SH-SY5Y (cell line): ENCODE measurements at regions not wholly inside any gene's neighbourhood (a gene's known extent, or its start where the extent isn't known, plus 50 kb on each side); places are given as distances from the start of the nearest gene placed in this dataset.

Experiments
- GATA2 ChIP-seq: IDR thresholded peaks from 2 replicates; pipeline ENCODE4 v1.6.1; 2011; ENCODE audit warnings: mild to moderate bottlenecking, low read depth, low read length
- GATA3 ChIP-seq: IDR thresholded peaks from 2 replicates; pipeline ENCODE4 v1.6.1; 2011; ENCODE audit warnings: low read depth, mild to moderate bottlenecking, low read length, moderate library complexity

DNA sequence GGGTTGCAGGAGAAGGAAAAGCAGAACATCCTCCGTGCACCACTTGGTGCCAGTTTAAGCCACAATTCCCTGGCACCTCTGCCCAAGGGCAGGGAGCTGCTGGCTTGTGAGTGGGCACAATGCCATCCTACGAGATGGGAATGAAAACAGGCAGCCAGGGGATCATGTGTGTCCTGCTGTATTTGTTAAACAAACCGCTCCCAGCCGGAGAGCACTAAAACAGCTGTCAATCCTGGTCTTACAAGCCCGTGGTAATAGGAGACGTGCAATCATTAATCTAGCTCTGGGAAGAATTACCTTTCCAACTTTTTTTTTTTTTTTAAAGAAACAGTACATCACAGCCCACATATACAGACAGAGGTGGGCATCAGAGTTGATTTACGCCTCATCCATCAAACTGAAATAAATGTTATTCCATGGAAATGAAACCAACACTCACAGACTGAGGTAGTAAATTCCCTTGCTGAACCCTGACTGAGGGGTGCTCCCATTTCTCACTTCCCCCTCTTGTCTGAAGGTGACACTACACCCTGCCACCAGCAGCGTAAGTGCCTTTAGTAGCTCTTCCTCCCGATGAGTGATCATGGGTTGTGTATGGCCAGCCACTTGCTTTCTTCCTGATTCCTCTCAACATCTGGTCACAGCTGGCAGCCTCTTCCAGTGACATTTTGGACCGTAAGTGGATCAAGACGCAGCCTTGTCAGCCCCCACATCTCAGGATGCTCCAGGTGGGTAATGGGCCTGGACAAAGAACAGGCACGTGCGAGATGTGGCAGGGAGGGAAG lies 143.8 kb downstream of the TEX36 start:
- TF ChIP-seq GATA2: no peak
- no peak for TF ChIP-seq GATA3

DNA sequence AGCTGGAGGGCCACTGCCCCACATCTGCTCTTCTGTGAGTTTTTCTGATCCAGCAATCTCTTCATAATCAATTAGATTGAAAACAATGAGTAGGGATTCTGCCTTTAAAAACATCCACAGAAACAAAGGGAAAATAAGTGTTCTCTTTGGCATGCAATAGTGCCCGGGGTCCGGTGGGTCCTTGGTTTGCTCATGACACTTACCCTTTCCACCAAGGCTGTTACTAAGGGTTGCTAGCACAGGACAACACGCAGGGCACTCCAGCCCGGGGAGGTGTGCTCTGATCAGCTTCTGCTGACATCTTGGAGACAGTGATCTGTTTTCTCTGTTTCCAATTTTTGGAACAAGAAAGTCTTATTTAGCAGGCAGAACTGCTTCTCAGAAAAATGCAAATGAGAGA lies 146.7 kb downstream of the TEX36 start:
- TF ChIP-seq GATA2 (no peak), GATA3 (no peak)

DNA sequence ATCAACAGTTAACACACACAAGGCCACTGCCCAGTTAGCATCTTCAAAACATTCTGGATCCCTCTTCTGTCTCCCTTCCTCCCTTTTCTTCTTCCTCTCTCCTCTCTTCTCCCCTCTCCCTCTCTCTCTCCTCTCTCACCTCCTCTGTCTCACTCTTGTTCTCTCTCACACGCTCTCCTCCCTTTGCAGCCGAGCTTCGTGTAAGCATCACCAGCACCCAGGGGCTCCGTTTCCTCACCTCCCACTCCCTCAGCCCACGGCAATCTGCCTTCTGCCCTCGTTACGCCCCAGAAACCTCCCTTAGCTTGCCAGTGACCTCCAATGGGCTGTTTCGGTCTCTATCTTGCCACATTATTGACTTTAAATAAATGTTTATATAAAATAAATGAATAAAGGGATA lies 147.4 kb downstream of the TEX36 start:
- TF ChIP-seq GATA2 (no peak), GATA3 (no peak)

DNA sequence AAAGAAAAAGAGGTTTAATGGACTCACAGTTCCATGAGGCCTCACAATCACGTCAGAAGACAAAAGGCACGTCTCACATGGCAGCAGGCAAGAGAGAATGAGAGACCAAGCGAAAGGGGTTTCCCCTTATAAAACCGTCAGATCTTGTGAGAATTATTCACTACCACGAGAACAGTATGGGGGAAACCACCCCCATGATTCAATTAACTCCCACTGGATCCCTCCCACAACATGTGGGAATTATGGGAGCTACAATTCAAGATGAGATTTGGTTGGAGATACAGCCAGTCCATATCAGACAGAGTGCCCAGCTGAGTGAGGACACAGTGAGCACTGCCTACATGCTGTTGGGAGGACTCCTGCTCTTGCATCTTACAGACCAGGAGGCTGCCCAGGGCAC lies 148.4 kb downstream of the TEX36 start:
- no peak for TF ChIP-seq GATA2
- no peak for TF ChIP-seq GATA3

DNA sequence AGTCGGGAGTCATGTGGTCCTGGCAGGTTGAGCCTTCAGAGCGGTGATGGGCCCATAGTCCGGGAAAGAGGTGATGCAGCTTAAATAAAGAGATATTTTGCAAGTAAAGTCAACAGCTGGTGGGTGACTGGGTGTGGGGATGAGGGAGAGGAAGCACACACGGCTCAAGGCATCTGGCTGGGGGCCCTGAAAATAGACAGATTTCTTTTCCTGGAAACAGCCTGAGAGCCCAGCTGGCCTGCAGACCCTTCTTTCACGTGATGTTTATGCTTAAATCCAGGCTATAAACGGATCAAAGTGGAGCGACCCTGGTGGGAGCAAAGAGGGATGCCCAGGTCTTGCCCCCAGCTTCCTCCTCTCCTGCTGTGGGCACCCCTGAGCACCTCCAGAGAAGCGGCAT lies 149.1 kb downstream of the TEX36 start:
- TF ChIP-seq GATA2 (no peak), GATA3 (no peak)

DNA sequence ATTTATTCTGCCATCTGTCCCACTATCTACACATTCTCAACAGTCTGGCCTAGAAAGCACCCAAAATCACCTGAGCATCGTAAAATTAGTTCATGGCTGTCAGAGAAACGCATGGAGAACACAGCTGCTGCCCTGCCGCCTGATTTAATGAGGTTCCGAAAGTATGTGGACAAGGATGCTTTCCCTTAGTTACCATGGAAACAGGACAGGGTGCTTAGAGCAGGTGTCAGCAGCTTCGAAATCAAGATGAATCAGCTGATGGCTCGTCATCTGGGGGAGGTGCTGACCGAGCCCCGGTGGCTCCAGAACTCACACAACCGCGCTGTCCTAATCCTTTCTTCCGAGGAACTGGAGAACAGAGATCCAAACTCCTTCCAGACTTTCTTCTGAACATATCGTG lies 151.5 kb downstream of the TEX36 start:
- TF ChIP-seq GATA2 (no peak), GATA3 (no peak)

DNA sequence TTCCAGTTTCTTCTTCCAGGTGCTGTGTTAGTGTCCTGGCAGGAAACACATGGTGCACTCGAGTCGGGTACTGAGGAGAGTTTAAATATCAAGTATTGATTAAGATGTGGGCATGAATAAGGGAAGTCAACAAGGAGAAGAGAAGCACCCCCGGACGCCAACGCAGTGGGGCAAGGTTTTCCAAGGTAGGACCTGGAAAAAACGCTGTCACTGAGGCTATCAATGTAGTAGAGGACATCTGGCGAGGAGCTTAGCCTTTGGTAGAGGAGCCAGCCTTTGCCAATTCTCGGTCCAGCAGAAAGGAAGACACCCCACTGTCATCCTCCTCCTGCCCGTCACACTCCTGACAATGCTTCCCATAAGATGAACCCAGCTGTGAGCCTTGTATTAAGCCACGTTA lies 159.6 kb downstream of the TEX36 start:
- no peak for TF ChIP-seq GATA3

DNA sequence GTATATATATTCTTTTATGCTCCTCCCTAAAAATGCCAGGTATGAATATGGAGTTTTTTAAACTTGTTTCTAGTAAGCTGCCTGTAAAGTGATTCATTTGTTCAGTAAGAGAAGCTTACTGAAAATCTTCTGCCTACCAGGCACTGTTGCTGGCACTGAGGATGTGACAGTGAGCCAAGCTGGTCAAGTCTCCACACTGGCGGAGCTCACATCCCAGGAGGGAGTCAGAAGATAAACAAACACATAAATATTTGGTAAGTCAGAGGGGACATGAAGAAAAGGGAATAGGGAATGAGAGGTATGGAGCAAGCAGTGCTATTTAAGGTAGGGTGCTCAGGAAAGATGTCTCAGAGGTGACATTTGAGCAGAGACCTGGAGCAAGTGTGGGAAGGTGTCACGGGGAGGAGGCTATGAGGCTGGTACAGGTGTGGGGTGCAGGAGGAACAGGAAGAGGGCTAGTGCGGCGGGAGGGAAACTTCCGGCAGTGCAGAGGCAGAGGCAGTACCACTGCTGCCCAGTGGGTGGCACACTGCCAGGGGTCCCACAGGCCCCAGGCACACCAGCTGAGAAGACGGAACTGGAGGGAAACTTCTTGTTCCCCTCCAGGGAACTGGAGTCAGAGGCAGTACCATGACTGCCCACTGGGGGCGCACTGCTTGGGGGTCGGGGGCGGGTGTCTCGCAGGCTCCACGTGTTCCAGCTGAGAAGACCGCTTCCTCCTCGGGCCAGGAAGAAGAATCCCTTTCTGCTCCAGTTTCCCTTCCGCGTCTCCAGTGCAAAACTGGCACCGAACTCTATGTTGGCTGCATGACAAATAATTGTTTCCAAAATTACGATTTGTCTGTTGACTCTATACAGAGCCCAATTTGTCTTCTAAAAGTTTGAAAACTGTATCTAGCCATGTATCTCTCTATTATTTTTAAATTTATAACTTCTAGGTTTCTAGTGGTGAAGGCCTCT lies 161.0 kb downstream of the TEX36 start:
- TF ChIP-seq GATA2 (no peak), GATA3 (no peak)

DNA sequence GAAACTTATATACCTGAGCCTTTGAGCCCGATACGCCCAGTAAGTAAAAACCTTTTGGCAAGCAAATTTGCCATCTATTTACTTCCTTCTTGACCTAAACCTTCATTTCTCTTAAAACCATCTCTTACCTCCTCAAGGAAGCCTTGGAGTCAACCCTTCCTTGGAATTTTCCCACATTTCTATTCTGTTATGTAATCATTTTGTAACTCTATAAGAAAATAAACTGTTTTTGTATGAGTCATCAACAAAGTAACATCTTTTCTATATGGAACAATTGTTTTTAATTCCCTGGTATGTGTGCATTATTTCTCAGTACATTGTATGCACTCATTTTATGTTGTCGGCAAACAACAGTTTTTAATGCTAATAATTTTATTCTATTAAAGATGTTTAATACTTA lies 162.0 kb downstream of the TEX36 start:
- TF ChIP-seq GATA2: no peak
- no peak for TF ChIP-seq GATA3

DNA sequence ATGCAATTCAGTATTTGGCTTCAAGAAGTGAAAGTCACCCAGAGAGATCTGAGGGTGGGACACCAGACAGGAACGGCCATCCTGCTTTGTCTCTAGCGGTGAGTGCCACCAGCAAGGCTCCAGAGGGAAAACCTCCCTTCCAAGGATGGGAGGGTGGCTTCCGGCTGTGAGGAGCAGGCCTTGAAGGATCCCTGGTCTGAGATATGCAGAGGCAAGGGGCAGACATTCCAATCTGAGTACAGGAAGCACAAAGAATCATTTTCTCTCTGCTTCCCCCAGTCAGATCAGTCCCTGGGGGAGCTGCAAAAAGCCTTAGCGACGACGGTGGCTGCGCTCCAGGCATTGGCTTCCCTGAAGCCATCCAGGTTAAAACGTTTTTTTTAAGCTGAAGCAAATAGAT lies 167.4 kb downstream of the TEX36 start:
- TF ChIP-seq GATA3 (no peak), GATA2 (no peak)

DNA sequence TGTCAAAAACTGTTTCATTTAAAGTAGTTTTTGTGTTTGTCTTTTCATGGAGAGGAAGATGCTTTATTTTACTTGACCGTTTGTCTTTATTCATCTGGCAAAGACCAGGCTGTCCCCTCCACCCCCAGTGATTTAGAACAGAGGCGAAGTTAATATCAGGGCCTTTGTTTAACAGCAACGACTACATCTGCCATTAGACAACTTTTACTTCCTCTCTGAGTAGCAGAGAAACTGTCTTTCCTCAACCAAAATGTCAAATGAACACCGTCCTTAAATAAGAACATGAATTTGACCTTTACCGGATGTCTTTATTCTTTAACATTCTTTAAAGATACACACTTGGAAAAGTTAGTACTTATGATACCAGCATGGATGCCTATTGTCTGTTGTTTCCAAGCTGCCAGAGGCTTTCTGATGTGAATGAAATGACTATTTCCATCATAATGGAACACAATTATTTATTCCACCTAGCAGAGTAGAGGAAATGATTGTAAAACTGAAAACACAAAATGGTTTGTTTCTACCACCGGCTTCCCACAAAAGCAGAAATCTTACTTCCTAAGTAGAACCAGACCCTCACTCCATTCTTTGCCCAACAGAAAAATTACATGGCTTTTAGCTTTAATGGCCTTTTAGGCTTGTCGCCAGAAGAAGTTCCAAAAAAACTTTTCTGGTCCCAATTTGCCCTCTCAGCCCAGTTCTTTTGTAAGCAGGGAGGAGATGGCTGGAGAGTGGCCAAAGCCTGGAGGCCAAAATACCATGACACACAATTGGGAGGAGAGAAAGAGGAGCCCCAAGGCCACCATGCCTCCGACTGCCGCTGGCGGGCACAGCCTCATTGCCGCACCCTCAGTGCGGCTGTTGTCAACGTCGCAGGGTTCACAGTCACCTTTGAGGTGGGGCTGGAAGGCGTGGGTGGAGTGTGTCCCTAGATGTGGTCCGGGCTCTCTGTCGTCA lies 168.5 kb downstream of the TEX36 start:
- TF ChIP-seq GATA2: no peak
- no peak for TF ChIP-seq GATA3

DNA sequence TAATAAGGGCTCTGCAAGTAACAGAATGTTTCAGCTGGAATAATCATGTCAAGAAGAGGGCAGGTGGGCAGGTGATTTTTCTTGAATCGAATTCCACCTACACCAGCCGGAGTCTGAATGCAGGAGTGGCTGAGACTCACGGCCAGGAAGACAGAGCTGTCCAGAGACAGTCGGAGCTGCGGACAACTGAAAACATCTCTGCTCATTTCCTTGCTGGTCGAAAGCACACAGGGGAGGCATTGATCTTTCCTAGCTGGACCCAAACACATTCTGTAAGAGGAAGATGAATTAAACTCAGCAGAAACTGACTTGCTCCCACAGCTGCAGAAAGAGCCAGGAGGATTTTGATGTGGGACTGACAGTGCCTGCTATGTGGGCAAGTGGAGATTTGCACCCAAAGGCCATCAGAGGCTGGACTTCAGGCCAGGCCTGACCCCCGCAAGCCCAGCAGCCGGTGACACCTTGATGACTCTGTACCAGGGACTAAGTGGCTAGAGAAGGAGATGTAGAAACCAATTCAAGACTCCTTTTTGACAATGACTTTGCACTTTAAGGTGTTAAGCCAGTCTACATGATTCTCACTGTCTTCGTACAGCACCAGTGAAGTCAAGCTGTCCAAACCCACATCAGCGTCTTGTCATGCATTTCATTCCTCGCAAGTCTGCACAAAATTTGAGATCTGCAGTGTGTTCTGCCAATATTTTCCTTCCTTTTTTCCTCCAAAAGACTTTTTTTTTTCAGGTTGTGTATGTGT lies 169.4 kb downstream of the TEX36 start:
- TF ChIP-seq GATA2 (no peak), GATA3 (no peak)

DNA sequence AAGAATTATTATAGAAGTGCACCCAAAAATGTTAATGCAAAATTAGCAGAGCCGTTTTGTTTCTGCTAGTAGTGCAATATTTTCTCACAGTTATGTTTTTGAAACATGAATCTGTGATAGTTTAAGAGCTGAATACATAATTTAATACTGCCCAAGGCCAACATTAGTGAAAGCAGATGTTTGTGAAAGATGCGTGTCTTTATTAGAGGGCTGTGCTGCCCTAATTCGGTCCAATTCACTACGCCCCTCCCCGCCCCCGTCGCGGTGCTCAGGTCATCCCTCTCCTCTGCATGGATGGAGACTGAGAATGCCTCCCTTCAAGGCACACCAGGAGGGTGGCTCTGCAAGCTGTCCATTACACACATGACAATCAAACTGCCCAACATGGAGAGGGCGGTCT lies 172.0 kb downstream of the TEX36 start:
- peak; percentile 26; the same call in 1 of the 2 replicates for TF ChIP-seq GATA2
- no peak for TF ChIP-seq GATA3

DNA sequence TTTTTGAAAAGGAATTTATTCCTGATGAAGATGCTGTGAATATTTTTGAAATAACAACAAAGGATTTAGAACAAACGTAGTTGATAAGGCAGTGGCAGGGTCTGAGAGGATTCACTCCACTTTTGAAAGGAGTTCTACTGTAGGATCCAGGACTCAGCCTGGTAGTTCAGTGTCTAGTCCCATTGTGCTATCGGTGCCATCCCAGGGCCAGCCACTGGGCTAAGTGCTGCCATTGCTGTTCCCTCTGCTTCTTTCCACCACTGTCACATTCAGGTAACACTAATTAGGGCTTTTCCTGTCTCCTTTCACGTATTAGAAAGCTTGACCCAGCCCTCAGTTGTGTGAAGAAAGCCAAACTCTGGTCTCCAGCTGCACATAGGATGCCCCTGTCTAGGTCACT lies 177.3 kb downstream of the TEX36 start:
- TF ChIP-seq GATA3 (no peak), GATA2 (no peak)
